Sigmoid colon (tissue), 6 donors: ENCODE measurements at regions not wholly inside any gene's neighbourhood (a gene's known extent, or its start where the extent isn't known, plus 50 kb on each side); places are given as distances from the start of the nearest gene placed in this dataset.
"Not testable (repeated sequence)": the region's sequence is repeated elsewhere in the genome, so short reads cannot be mapped to it uniquely, and the experiment has no call there.

Experiments used
- DNase-seq: peaks from one replicate; pipeline ENCODE4 v3.0.0-alpha.2; 2019
- H3K27ac ChIP-seq, 4 donors: fragments of 200-600 bp; sonication (generic); one replicate each; pipeline ENCODE4 v1.5.1; 2016 to 2019; ENCODE audit warnings: mild to moderate bottlenecking in 1 of 4
- H3K27me3 ChIP-seq, 3 donors: fragments of 200-600 bp; sonication (generic); one replicate each; pipeline ENCODE4 v1.5.1; 2019; ENCODE audit warnings: mild to moderate bottlenecking in 1 of 3
- H3K36me3 ChIP-seq, 4 donors: fragments of 200-600 bp; sonication (generic); one replicate each; pipeline ENCODE4 v1.5.1; 2016 to 2019
- H3K4me1 ChIP-seq, 4 donors: fragments of 200-600 bp; sonication (generic); one replicate each; pipeline ENCODE4 v1.5.1; 2017 to 2019
- H3K4me3 ChIP-seq, 4 donors: fragments of 200-600 bp; sonication (generic); one replicate each; pipeline ENCODE4 v1.5.1; 2017 to 2019; ENCODE audit warnings: mild to moderate bottlenecking in 2 of 4, moderate library complexity in 1 of 4
- H3K9me3 ChIP-seq, 4 donors: fragments of 200-600 bp in 3 of 4; sonication (generic) in 3 of 4; one replicate each; pipeline versions ENCODE4 v1.5.1 to v1.6.1; 2013 to 2019
- CTCF ChIP-seq, 4 experiments: fragments of 450-650 bp in 3 of 4; fragments of 200-600 bp in 1 of 4; IDR thresholded peaks; one replicate each; pipeline ENCODE4 v1.5.1; 2016 to 2019; ENCODE audit warnings: antibody characterized with exemption in 4 of 4, mild to moderate bottlenecking in 3 of 4, moderate library complexity in 2 of 4
- EP300 ChIP-seq, 4 donors: sonication (generic); formaldehyde crosslinking; IDR thresholded peaks; one replicate each; pipeline ENCODE4 v1.6.1; 2017; ENCODE audit warnings: antibody characterized with exemption in 4 of 4
- POLR2A ChIP-seq, 2 donors: fragments of 450-650 bp; IDR thresholded peaks; one replicate each; pipeline ENCODE4 v1.6.1; 2016; ENCODE audit warnings: antibody characterized with exemption in 2 of 2, mild to moderate bottlenecking in 2 of 2, moderate library complexity in 2 of 2
- POLR2AphosphoS5 ChIP-seq, 4 donors: sonication (generic); formaldehyde crosslinking; IDR thresholded peaks; one replicate each; pipeline ENCODE4 v1.6.1; 2017; ENCODE audit warnings: antibody characterized with exemption in 4 of 4
- WGBS, 2 donors: extraction: QIAGEN DNeasy Blood & Tissue Kit; methylation state at CpG; one replicate each; pipeline ENCODE4 v1.1.7; 2013; 5-methylcytosine and 5-hydroxymethylcytosine counted together
- intact Hi-C: fragments of 100-400 bp; cut with DNase I; formaldehyde crosslinking; loops from one replicate; pipeline ENCODE4 v1.15.1; 2023
- donor health status: healthy with polysubstance abuse.
- donor health status: healthy.

- no peak for DNase-seq
- H3K4me3 ChIP-seq, result no peak overlapping the region
- intact Hi-C loops, result no loop called here
- no peaks in the 10 kb centered on the region for H3K4me1 ChIP-seq
- H3K27me3 ChIP-seq, result no peaks in the 10 kb centered on the region
- H3K27ac ChIP-seq, result no peak overlapping the region
- H3K36me3 ChIP-seq, result no peaks in the 10 kb centered on the region
- H3K9me3 ChIP-seq, result no peaks in the 10 kb centered on the region
- no peak for TF ChIP-seq POLR2A (IDR thresholded peaks at IDR 0.05)
- TF ChIP-seq EP300 (IDR thresholded peaks at IDR 0.05), result no peak
- TF ChIP-seq POLR2AphosphoS5 (IDR thresholded peaks at IDR 0.05), result no peak
- TF ChIP-seq CTCF (IDR thresholded peaks at IDR 0.05), result no peak
These were observed 120.6 kb downstream of the TMEM167A start for GRCh38 chr5:82956600-82956999.

- no peaks in the 10 kb centered on the region for H3K9me3 ChIP-seq
- no peaks in the 10 kb centered on the region for H3K36me3 ChIP-seq
- H3K4me3 ChIP-seq, result no peak overlapping the region
- H3K4me1 ChIP-seq, result no peaks in the 10 kb centered on the region
- H3K27me3 ChIP-seq, result no peaks in the 10 kb centered on the region
- TF ChIP-seq POLR2AphosphoS5 (IDR thresholded peaks at IDR 0.05) (no peak), CTCF (IDR thresholded peaks at IDR 0.05) (no peak), POLR2A (IDR thresholded peaks at IDR 0.05) (no peak), EP300 (IDR thresholded peaks at IDR 0.05) (no peak)
- intact Hi-C loops, result no loop called here
- no peak for DNase-seq
- 90 to 97% methylated on average over 1 of the region's 1 CpG for WGBS, 2 donors
- H3K27ac ChIP-seq, result no peak overlapping the region
These were observed 124.9 kb downstream of the TMEM167A start for GRCh38 chr5:82952326-82952725.

- H3K4me1 ChIP-seq, H3K27ac ChIP-seq, H3K9me3 ChIP-seq, H3K36me3 ChIP-seq, DNase-seq, H3K4me3 ChIP-seq, intact Hi-C loops, H3K27me3 ChIP-seq: not testable (repeated sequence)
- 93 to 95% methylated on average over 8 of the region's 8 CpGs for WGBS, 2 donors
These were observed 132.9 kb downstream of the TMEM167A start for GRCh38 chr5:82944267-82944666.

- Histone ChIP-seq H3K36me3 (no peaks in the 10 kb centered on the region), H3K27me3 (no peaks in the 10 kb centered on the region), H3K4me1 (no peaks in the 10 kb centered on the region), H3K4me3 (no peak overlapping the region), H3K27ac (no peak overlapping the region), H3K9me3 (no peaks in the 10 kb centered on the region)
- TF ChIP-seq POLR2AphosphoS5 (IDR thresholded peaks at IDR 0.05), result no peak
- no peak for TF ChIP-seq EP300 (IDR thresholded peaks at IDR 0.05)
- no peak for TF ChIP-seq CTCF (IDR thresholded peaks at IDR 0.05)
- no peak for TF ChIP-seq POLR2A (IDR thresholded peaks at IDR 0.05)
- WGBS, 2 donors, result 39 to 40% methylated on average over 1 of the region's 1 CpG
- intact Hi-C loops, result no loop called here
- DNase-seq, result no peak
These were observed 134.9 kb downstream of the TMEM167A start for GRCh38 chr5:82942083-82942881.

GRCh38 chr5:82938901-82939725, 138.1 kb downstream of the TMEM167A start:
- H3K4me1 ChIP-seq, result no peaks in the 10 kb centered on the region
- H3K9me3 ChIP-seq, result no peaks in the 10 kb centered on the region
- no peak for TF ChIP-seq CTCF (IDR thresholded peaks at IDR 0.05)
- TF ChIP-seq POLR2A (IDR thresholded peaks at IDR 0.05), result no peak
- TF ChIP-seq EP300 (IDR thresholded peaks at IDR 0.05), result no peak
- no peak for TF ChIP-seq POLR2AphosphoS5 (IDR thresholded peaks at IDR 0.05)
- intact Hi-C loops, result no loop called here
- no peak for DNase-seq
- H3K36me3 ChIP-seq, result no peaks in the 10 kb centered on the region
- H3K27me3 ChIP-seq, result no peaks in the 10 kb centered on the region
- H3K27ac ChIP-seq, result no peak overlapping the region
- no peak overlapping the region for H3K4me3 ChIP-seq
- 78 to 83% methylated on average over 4 of the region's 4 CpGs for whole genome bisulfite sequencing, 2 donors

GRCh38 chr5:82932473-82933220, 144.5 kb downstream of the TMEM167A start:
- H3K4me1 ChIP-seq, H3K36me3 ChIP-seq, H3K27me3 ChIP-seq, DNase-seq, intact Hi-C loops, H3K4me3 ChIP-seq, H3K27ac ChIP-seq, H3K9me3 ChIP-seq: not testable (repeated sequence)
- 64 to 81% methylated on average over 27 to 28 of the region's 28 CpGs for WGBS, 2 donors
